A673 (cell line): ENCODE measurements at regions not wholly inside any gene's neighbourhood (a gene's known extent, or its start where the extent isn't known, plus 50 kb on each side); places are given as distances from the start of the nearest gene placed in this dataset.

Experiments used
- BruUV-seq: library from RNA; stranded (reverse); fragments of 400-500 nt; replicated peaks from 2 replicates; lab custom pipeline; 2021; lab: Mats Ljungman, UMichigan
- CTCF ChIA-PET: fragments of 300-600 bp; sonication (Branson Sonifier 250); formaldehyde crosslinking; loops from one replicate; lab custom pipeline; 2022; ENCODE audit warnings: antibody characterized with exemption; lab: Charles Lee
- POLR2A ChIA-PET: fragments of 300-600 bp; sonication (Branson Sonifier 250); formaldehyde crosslinking; loops from one replicate; lab custom pipeline; 2022; ENCODE audit warnings: antibody characterized with exemption; ENCODE audit not compliant: low non-redundant PET; lab: Charles Lee
- DNase-seq: peaks from one replicate; pipeline ENCODE4 v3.0.0-alpha.2; 2015; ENCODE audit warnings: low spot score
- H3K27ac ChIP-seq: fragments of 200-600 bp; sonication (generic); 2 replicates; pipeline ENCODE4 v1.5.1; 2016; ENCODE audit warnings: mixed run types, low read depth, mild to moderate bottlenecking, mixed read lengths, antibody characterized with exemption, low read length; ENCODE audit not compliant: poor library complexity, severe bottlenecking
- H3K27me3 ChIP-seq: fragments of 200-600 bp; sonication (generic); replicated peaks from 2 replicates; pipeline ENCODE4 v1.6.1; 2017; ENCODE audit warnings: mixed run types, low read depth, mild to moderate bottlenecking, mixed read lengths, antibody characterized with exemption, low read length; ENCODE audit not compliant: insufficient read depth, poor library complexity
- H3K36me3 ChIP-seq: fragments of 200-600 bp; sonication (generic); 2 replicates; pipeline ENCODE4 v1.6.1; 2016; ENCODE audit warnings: mixed run types, mild to moderate bottlenecking, mixed read lengths, antibody characterized with exemption, low read length; ENCODE audit not compliant: insufficient read depth, poor library complexity, severe bottlenecking
- H3K4me1 ChIP-seq: fragments of 200-600 bp; sonication (generic); 2 replicates; pipeline ENCODE4 v1.6.1; 2017; ENCODE audit warnings: mixed run types, mild to moderate bottlenecking, mixed read lengths, antibody characterized with exemption, low read length; ENCODE audit not compliant: insufficient read depth, poor library complexity, severe bottlenecking
- H3K4me3 ChIP-seq: fragments of 200-600 bp; sonication (generic); 2 replicates; pipeline ENCODE4 v1.5.1; 2016; ENCODE audit warnings: low read depth, mixed run types, mild to moderate bottlenecking, mixed read lengths, low read length; ENCODE audit not compliant: poor library complexity, severe bottlenecking
- H3K9me3 ChIP-seq: fragments of 200-600 bp; sonication (generic); 2 replicates; pipeline ENCODE4 v1.6.1; 2016; ENCODE audit warnings: mixed run types, low read depth, mild to moderate bottlenecking, mixed read lengths, antibody characterized with exemption, low read length; ENCODE audit not compliant: poor library complexity, severe bottlenecking
- EZH2 ChIP-seq: fragments of 200-600 bp; sonication (generic); IDR thresholded peaks from 2 replicates; pipeline ENCODE4 v1.6.1; 2017; ENCODE audit warnings: borderline replicate concordance, low read depth, mild to moderate bottlenecking, mixed read lengths, antibody characterized with exemption, low read length; ENCODE audit not compliant: poor library complexity, severe bottlenecking
- intact Hi-C: fragments of 100-400 bp; cut with micrococcal nuclease; formaldehyde crosslinking; loops from one replicate; pipeline ENCODE4 v1.10.0; 2022; ENCODE audit not compliant: unreplicated experiment
- TF ChIP-seq, protein P1 (sequence below): fragments of 300-800, 200-600 bp; sonication (generic); conservative IDR thresholded peaks from 2 replicates; pipeline ENCODE4 v1.5.1; 2017; ENCODE audit warnings: low read depth, mild to moderate bottlenecking, antibody characterized with exemption, low read length, moderate library complexity, mixed read lengths

DNA sequence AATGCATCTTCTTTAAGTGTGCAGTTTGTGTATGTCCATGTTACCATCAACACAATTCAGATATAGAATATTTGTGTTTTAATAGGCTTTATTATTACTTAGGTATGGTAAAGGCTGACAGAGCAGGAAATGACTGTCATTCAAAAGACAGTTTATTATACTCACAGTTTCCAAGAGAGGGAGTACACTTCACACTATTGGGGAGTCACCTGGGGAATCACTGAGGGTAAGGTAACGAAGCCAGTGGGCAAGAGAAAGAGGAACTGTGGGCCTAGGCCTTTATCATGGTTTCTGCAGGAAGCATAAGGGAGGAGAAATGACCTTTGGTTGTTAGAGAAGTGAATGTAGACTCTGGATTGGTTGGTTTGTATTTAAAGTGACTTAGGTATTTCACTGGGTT lies 235.1 kb upstream of the HCCS start:
- intact Hi-C loops, result no loop called here
- no TSS peak for BruUV-seq
- Histone ChIP-seq H3K36me3 (no peaks in the 10 kb centered on the region), H3K27ac (no peak overlapping the region), H3K4me3 (no peak overlapping the region), H3K27me3 (no peaks in the 10 kb centered on the region), H3K4me1 (no peaks in the 10 kb centered on the region), H3K9me3 (no peaks in the 10 kb centered on the region)
- no peak for DNase-seq
- TF ChIP-seq EZH2, result no peak
- ChIA-PET POLR2A (no interaction called here), CTCF (no interaction called here)

DNA sequence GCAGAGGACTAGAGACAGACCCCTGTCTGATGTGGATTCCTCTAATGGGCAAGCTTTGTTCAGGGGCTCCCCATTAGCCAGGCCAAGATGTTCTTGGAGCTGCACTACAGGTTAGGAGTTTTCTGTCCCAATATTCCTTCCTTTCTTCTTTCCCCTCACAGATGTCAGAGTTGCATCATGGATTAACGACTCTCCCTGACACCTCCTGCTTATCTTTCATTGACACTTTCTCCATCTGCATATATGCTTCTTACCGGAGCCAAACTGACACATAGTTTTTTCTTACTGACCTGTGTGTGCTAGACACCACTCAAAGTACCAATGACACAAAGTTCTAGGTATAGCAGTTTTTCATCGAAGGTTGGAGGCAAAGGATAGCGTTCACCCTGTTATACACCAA lies 228.6 kb upstream of the HCCS start:
- POLR2A ChIA-PET, result no interaction called here
- TF ChIP-seq, protein P1, sequence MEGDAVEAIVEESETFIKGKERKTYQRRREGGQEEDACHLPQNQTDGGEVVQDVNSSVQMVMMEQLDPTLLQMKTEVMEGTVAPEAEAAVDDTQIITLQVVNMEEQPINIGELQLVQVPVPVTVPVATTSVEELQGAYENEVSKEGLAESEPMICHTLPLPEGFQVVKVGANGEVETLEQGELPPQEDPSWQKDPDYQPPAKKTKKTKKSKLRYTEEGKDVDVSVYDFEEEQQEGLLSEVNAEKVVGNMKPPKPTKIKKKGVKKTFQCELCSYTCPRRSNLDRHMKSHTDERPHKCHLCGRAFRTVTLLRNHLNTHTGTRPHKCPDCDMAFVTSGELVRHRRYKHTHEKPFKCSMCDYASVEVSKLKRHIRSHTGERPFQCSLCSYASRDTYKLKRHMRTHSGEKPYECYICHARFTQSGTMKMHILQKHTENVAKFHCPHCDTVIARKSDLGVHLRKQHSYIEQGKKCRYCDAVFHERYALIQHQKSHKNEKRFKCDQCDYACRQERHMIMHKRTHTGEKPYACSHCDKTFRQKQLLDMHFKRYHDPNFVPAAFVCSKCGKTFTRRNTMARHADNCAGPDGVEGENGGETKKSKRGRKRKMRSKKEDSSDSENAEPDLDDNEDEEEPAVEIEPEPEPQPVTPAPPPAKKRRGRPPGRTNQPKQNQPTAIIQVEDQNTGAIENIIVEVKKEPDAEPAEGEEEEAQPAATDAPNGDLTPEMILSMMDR, result no peak
- TF ChIP-seq EZH2, result no peak
- Histone ChIP-seq H3K27ac (no peak overlapping the region), H3K4me3 (no peak overlapping the region), H3K4me1 (no peaks in the 10 kb centered on the region), H3K9me3 (no peaks in the 10 kb centered on the region), H3K27me3 (no peaks in the 10 kb centered on the region), H3K36me3 (no peaks in the 10 kb centered on the region)
- DNase-seq, result no peak
- CTCF ChIA-PET, result no interaction called here
- intact Hi-C loops, result no loop called here
- no TSS peak for BruUV-seq

DNA sequence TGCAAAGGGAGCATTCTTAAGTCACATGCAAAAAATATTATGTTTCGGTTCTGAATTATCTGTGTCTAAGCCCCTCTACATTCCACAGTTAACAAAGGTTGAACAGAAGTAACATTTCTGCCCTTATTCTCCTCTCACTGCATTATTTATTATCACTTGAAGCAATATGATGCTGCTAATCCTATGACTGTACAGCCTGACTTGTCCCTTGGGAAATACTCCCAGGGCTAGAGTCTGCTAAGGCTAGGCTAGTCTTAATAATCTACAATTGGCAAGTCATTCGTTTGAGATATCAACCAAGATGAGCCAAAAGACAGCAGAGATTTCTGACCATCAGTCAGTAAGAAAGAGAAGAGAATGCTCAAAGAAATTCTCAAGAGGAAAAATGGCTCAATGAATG lies 226.9 kb upstream of the HCCS start:
- Histone ChIP-seq H3K4me3 (no peak overlapping the region), H3K9me3 (no peaks in the 10 kb centered on the region), H3K27ac (no peak overlapping the region), H3K36me3 (no peaks in the 10 kb centered on the region), H3K27me3 (no peaks in the 10 kb centered on the region), H3K4me1 (no peaks in the 10 kb centered on the region)
- POLR2A ChIA-PET, result no interaction called here
- BruUV-seq, result no TSS peak
- DNase-seq, result peak; percentile 45
- TF ChIP-seq EZH2, result no peak
- TF ChIP-seq, protein P1, result no peak
- intact Hi-C loops, result no loop called here
- CTCF ChIA-PET, result no interaction called here

DNA sequence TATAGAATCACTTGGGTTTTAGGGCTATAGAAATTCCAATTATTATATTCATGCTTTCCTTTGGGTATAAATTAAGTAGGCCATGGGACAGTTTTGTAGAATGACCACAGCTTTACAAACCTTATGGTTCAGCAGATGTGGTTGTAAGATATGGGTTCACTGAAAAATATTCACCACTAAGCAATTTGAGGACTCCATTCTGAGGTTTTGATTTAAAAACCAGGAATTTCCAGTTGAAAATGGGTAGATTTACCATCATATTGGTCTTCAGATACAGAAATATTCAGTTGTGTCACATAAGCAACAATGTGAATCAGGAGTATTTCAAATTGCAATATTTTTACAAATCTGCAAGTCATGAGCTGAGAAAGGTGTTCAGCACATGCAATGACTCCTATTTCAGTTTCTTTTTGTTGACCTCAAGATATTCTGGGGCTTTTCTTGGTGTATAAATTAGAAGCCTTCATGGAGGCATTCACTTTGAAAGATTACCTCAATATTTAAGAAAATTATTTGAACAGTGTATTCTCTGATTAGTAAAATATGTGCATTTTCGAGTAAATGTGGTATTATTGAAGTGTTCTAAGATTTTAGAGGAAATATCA lies 218.4 kb upstream of the HCCS start:
- ChIA-PET CTCF (no interaction called here), POLR2A (no interaction called here)
- no peak for TF ChIP-seq EZH2
- TF ChIP-seq, protein P1, result no peak
- H3K27ac ChIP-seq, result no peak overlapping the region
- intact Hi-C loops, result no loop called here
- H3K4me3 ChIP-seq, result no peak overlapping the region
- no peak for DNase-seq
- H3K27me3 ChIP-seq, result no peaks in the 10 kb centered on the region
- no peaks in the 10 kb centered on the region for H3K4me1 ChIP-seq
- BruUV-seq, result no TSS peak
- no peaks in the 10 kb centered on the region for H3K9me3 ChIP-seq
- no peaks in the 10 kb centered on the region for H3K36me3 ChIP-seq
